ENCODE measurements at regions not wholly inside any gene's neighbourhood (a gene's known extent, or its start where the extent isn't known, plus 50 kb on each side); places are given as distances from the start of the nearest gene placed in this dataset.
A peak's percentile ranks its signal among the peaks of the same experiment; 100 is the strongest.

DNA sequence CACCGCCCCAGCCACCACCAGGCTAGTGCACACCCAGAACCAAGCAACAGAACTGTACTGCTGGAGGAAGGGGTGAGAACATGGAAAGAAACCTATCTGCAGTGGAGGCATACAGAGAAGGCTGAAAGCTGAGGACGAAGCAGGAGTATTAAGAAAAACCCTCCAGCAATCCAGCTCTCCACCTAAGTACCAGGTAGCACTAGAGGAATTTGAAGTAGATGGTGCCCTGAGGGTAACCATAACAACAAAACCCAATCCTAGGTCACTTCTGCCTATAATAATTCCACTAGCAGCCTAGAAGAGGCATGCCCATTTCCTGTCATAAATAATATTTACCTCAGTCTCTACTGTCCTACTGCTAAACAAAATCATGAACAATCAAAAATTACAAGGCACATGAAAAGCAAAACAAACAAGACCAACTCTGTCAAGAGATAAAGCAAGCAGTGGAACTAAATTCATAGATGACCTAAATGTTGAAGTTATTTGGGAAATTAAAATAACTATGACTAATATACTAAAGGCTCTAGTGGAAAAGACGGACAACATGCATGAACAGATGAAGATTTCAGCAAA, 51.1 kb downstream of the HYCC1 start:
- FAIRE-seq (no peak), DNase-seq (ENCODE audit: low spot score in 2 of 2) (no peak)

- DNase-seq (ENCODE audit: low spot score in 2 of 2) (no peak), FAIRE-seq (no peak)
Observed at GRCh38 chr7:22958742-22959141, 55.2 kb downstream of the HYCC1 start.

- no peak for DNase-seq (ENCODE audit: low spot score in 2 of 2)
- peak; percentile 86 for FAIRE-seq
Observed at GRCh38 chr7:22954251-22954650, 59.7 kb downstream of the HYCC1 start.

DNA sequence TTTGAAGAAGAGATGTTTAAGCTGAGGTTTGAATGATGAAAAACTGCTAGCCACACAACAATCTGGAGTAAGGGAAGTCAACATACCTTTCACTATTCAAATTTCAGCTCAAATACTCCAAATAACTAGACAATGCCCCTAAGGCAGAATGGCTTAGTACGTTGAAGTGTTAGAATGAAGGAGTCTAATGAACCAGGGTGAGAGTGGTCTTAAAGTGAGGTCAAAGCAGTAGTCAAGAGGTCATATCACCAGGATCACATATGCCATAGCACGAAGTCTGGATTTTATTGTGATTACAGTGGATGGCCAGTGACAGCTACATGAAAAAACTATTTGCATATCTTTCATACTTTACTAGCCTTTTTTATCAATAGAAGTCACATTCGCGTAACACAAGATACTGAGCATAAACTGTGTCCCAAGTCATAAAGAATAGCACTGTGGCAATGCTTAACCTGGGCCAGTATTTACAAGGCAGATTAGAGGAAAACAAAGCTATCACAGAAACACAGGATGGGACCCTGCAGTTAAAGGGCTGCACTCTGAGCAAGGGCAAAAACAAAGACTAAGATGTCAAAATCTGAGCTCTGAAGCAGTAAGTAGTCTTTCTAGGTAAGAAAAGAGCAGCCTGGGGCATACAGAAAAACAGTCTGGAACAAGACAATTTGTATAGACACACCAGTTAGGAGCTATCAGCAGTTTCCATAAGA, 61.5 kb downstream of the HYCC1 start:
- FAIRE-seq: no peak
- no peak for DNase-seq (ENCODE audit: low spot score in 2 of 2)

DNA sequence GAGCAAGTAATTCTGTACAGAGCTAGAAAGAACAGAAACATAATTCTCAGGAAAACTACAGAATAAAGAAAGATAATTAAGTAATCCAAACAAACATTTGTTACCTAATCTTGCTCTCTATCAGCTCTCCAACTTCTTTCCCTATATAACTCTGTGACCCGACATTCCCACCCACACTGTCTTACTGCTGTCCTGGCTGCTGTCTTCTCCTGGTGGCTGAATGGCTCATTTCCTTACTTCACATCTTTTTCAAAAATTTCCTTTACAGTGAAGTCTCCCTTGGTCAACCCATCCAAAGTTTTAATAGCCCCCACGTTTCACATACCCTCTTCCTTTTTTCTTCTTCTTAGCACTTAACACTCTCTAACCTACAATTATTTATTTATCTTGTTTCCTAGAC, 64.0 kb downstream of the HYCC1 start:
- no peak for FAIRE-seq
- DNase-seq (ENCODE audit: low spot score in 2 of 2): no peak

DNA sequence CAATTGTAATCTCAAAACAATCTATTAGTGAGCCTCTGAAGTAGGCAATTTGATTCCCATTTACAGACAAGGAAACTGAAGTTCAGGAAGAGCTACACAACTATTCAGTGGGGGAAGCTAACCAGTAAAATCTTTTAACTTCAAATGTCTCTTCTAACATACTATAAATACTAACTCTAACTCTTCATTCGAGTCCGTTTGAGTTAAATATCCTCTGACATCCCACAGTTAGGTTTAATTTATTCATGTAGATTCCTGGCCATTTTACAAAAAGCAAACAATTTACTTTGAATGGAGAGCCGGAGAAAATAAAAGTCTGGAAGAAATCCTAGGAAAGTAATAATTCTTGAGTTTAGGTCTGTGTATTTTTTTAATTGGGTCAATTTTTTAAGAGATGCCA, 64.7 kb downstream of the HYCC1 start:
- no peak for DNase-seq (ENCODE audit: low spot score in 2 of 2)
- no peak for FAIRE-seq

- FAIRE-seq (no peak), DNase-seq (ENCODE audit: low spot score in 2 of 2) (no peak)
Observed at GRCh38 chr7:22948770-22949169, 65.2 kb downstream of the HYCC1 start.

DNA sequence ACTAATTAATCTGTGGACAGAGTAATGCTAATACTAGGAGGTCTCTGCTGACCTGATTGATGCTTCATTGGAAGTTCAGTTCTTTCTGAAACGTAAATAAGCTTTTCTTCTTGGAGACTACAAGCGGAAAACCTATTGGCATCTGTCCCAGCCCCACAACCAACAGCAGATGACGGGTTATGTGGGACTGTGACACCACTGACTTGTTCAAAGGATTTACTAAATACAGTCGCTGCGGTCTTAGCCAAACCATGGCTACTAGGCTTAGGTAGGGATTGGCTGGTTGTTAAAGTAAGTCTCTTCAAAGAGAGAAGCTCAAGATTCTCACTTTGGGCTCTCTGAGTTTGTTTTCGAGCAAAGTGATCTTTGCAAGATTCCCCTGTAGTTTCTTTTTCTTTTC, 68.3 kb downstream of the HYCC1 start:
- DNase-seq (ENCODE audit: low spot score in 2 of 2) (no peak), FAIRE-seq (no peak)

DNA sequence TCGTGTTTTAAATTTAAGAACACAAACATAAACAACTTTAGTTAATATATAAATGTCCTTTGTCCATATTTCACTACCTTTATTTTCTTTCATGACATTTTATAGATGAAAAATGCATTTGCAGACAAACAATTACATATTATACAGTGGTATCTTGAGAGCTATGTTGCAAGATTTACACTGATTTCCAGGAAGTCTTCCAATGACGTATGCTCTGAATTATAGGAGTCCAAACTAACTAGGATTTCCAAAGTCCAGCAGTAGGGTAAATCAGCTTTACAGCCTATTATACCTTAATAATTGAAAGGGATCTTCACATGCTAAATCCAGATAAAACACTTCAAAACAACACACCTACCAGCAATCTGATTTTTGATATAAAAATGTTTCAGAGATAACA, 69.4 kb downstream of the HYCC1 start:
- FAIRE-seq (no peak), DNase-seq (ENCODE audit: low spot score in 2 of 2) (no peak)

DNA sequence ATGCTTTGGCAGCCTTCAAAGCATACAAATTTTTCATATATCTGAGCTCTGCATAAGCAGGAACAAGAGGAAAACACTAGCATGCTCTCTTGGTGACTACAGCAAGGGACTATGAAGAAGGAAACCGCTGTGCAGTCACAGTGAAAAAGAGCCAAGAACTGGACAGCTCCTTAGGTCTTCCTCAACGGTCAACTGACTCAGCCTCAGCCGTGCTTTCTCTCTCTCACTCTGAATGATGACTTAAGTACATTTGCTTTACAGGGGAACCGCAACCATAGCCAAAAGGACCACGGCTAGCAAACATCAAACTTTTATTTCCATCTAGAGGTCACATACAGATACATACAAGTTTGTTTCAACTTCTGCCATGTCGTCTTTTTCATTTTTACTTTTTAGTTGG, 69.9 kb downstream of the HYCC1 start:
- no peak for FAIRE-seq
- DNase-seq (ENCODE audit: low spot score in 2 of 2): no peak

DNA sequence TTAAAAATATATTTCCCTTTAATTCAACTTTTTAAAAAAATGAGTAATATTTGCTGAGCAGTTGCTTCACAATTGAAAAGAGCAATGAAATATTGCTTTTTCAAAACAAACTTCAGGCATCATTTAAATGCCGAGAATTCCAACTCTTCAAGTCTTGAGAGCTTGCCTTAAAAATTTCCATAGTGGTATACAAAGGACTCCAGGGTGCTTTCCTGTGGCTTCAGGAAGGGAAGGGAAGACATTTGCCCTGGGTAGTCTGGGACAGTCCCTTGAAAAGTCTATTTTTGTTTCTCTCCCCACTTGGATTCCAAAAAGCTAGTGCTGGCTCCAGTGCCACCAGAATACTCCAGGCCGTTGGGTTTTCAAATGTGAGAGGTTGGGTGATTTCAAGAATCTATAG, 71.7 kb downstream of the HYCC1 start:
- DNase-seq (ENCODE audit: low spot score in 2 of 2) (no peak), FAIRE-seq (no peak)

DNA sequence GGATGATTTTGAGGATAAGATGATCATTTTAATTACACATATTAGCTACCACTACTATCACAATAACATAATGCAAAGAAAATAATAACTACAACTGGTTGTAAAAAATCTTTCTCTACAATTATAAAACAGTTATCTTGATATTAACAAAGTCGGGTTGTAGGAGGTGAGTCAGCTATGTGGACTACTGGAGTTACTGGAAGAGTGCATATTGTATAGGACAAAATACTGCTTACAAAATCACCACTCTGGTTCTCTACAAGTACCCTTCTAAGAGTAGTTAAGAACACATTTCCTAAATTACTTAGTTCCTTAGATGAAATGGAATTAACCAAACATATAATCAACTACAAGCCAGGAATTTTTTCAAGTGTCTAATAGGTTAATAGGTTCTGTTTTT, 74.1 kb downstream of the HYCC1 start:
- no peak for FAIRE-seq

DNA sequence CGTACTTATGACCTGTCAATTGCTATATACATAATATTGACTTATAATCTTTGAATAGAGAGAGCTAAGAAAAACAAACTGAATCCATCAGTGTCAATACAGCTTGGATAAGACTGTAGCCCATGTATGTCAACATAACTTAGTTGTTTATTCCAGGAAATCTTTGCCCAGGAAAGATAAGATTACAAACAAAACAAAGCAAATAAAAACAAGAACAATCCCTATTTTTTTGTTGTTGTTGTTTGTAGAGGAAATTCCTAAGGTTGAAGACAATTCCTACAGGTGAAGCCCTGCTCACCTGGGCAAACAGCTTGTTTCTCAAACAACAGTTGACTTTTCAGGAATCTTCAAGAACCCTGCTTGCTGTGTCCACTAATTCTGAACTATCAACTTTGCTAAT, 76.0 kb downstream of the HYCC1 start:
- no peak for FAIRE-seq
- no peak for DNase-seq (ENCODE audit: low spot score in 2 of 2)

More for the DNA sequence above, 74.1 kb downstream of the HYCC1 start:
- DNase-seq (ENCODE audit: low spot score in 2 of 2): no peak

GRCh38 chr7:22936246-22936645, 77.7 kb downstream of the HYCC1 start:
- no peak for FAIRE-seq
- DNase-seq (ENCODE audit: low spot score in 2 of 2): no peak

- DNase-seq (ENCODE audit: low spot score in 2 of 2) (no peak), FAIRE-seq (no peak)
Observed at GRCh38 chr7:22935269-22935668, 78.7 kb downstream of the HYCC1 start.

DNA sequence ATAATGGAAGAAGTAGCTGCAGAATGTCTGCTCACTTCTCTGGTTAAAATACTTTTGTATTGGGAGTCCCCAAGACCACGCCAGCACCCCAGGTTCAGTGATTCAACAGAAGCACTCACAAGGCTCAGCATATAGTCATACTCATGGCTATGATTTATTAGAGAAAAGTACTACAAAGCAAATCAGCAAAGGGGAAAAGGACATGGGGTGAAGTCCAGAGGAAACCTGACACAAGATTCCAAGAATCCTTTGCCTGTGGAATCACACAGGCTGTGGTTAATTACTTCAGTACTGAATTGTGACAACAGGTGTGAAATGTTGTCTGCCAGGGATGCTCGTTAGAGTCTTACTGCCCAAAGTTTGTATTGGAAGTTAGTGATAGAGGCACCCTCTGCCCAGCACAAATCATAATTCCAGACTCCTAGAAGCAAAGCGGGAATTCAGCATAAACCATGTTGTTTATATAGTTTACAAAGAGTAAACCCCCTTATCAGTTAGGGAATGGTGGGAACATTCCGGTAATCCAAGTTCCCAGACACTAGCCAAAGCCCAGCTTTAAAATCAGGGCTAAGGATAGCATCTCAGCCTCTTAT, 79.4 kb downstream of the HYCC1 start:
- no peak for FAIRE-seq
- DNase-seq (ENCODE audit: low spot score in 2 of 2): no peak

DNA sequence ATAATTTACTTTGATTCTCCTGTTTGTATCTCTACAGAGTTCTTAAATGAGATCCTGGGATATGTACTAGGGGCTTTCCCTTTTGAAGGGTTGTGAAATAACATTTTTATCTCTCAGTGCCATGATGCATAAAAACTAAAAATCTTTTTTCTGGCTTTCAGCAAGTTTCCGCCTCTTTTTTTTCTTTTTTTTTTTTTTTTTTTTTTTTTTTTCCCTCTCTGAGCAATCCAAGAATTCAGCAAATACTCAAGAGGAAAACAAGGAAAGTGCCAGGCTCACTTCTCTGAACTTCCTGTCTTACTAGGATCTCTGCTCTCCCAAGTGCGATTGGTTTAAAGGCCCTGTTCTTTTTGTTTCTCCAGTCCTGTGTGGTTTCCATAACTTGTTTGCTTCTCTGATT, 79.9 kb downstream of the HYCC1 start:
- no peak for FAIRE-seq
- DNase-seq (ENCODE audit: low spot score in 2 of 2): no peak

DNA sequence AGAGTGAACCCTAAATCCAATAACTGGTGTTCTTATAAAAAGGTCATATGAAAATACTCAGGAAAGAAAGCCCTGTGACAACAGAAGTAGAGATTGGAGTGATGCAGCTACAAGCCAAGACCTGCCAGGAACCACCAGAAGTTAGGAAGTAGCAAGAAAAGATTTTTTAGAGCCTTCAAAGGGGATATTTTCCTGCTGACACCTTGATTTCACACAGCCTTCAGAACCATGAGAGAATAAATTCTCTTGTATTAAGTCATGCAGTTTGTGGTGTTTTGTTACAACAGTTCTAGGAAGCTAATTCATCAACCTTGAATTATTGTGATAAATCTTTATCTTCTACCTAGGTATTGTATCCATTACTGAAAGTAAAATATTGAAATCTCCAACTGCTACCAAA, 81.0 kb downstream of the HYCC1 start:
- FAIRE-seq (no peak), DNase-seq (ENCODE audit: low spot score in 2 of 2) (no peak)

DNA sequence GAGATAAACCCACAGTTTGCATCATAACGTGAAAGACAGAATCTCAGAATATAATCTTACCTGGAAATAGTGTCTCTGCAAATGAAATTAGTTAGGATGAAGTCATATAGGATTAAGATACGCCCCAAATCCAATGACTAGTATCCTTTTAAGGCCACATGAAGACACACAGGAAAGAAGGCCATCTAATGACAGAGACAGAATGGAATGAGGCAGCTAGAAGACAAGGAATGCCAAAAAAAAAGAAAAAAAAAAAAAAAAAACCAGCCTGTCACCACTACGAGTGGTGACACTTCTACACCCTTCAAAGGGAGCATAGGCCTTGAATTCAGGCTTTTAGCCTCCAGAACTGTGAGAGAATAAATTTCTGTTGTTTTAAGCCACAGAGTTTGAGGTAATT, 82.9 kb downstream of the HYCC1 start:
- no peak for DNase-seq (ENCODE audit: low spot score in 2 of 2)
- no peak for FAIRE-seq

- no peak for FAIRE-seq
- no peak for DNase-seq (ENCODE audit: low spot score in 2 of 2)
Observed at GRCh38 chr7:22922307-22922706, 91.6 kb downstream of the HYCC1 start.

DNA sequence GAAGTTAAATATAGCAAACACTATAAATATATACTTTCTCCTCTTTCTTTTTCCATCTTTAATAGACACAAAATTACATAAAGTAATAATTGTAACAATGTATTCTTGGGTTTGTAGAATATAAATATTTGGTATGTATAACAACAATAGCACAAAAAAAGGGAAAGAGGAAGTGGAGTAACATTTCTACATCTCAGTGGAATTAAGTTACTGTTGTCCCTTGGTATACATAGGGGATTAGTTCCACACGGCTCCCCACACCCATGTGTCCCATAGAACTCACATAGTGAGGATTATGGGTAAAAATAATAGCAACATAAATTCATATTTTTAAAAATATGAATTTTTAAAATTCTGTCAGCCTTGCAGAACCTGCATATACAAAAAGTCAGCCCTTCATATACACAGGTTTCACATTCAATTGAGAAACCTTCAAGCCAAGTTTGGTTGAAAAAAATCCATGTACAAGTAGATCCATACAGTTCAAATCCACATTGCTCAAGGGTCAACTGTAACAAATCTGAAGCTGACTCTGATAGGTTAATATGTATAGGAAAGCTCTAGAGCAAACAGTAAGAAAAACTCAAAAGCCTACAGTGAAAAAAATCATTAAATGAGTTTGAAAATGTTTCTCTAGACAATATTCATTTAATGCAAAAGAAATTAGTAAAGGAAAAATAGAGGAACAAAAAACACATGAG, 92.4 kb downstream of the HYCC1 start:
- DNase-seq (ENCODE audit: low spot score in 2 of 2) (no peak), FAIRE-seq (no peak)

DNA sequence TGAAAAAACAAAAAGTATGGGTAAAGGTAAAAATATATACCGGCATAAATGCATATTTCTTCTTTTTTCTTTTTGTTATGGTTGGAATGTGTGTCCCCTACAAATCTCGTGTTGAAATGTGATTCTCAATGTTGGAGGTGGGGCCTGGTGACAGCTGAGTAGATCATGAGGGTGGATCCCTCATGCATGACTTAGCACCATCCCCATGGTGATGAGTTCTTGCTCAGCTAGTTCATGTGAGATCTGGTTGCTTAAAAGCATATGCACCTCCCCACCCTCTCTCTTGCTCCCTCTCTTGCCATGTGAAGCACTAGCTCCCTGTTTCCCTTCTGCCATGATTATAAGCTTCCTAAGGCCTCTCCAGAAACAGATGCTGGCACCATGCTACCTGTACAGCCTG, 93.3 kb downstream of the HYCC1 start:
- DNase-seq (ENCODE audit: low spot score in 2 of 2): no peak
- FAIRE-seq: no peak

Measured in frontal cortex (tissue), 3 donors.